ENCODE measurements at regions not wholly inside any gene's neighbourhood (a gene's known extent, or its start where the extent isn't known, plus 50 kb on each side); places are given as distances from the start of the nearest gene placed in this dataset.

- TF ChIP-seq CTCF (IDR thresholded peaks at IDR 0.05; ENCODE audit: poor library complexity, severe bottlenecking) (no peak), MXI1 (conservative IDR thresholded peaks at IDR 0.05; ENCODE audit: poor library complexity, severe bottlenecking) (no peak), EP300 (conservative IDR thresholded peaks at IDR 0.05; ENCODE audit: poor library complexity, severe bottlenecking) (no peak)
Measured at GRCh38 chr12:93245543-93245942, 132.2 kb upstream of the NUDT4 start.

All from neural cell (in vitro differentiated cells).